Epithelial cell of esophagus (primary cell): ENCODE measurements at regions not wholly inside any gene's neighbourhood (a gene's known extent, or its start where the extent isn't known, plus 50 kb on each side); places are given as distances from the start of the nearest gene placed in this dataset.

Experiments
- DNase-seq: peaks from one replicate; pipeline ENCODE4 v3.0.0; 2010; ENCODE audit warnings: low read depth
- H3K4me3 ChIP-seq: 2 replicates; pipeline ENCODE4 v1.5.1; 2011; ENCODE audit warnings: mild to moderate bottlenecking, low read length, control low read depth
- CTCF ChIP-seq: IDR thresholded peaks from 2 replicates; pipeline ENCODE4 v1.5.1; 2011; ENCODE audit warnings: low read depth, mild to moderate bottlenecking, low read length, control low read depth, inconsistent platforms; ENCODE audit not compliant: insufficient read depth; ENCODE audit errors: missing control alignments

- TF ChIP-seq CTCF, result no peak
- no peak overlapping the region for H3K4me3 ChIP-seq
- DNase-seq, result no peak
Measured at GRCh38 chr15:66875588-66876420, 173.8 kb downstream of the SMAD6 start.

- no peak for DNase-seq
- TF ChIP-seq CTCF, result no peak
- H3K4me3 ChIP-seq, result no peak overlapping the region
Measured at GRCh38 chr15:66876421-66876730, 174.3 kb downstream of the SMAD6 start.

- no peak for TF ChIP-seq CTCF
- H3K4me3 ChIP-seq, result no peak overlapping the region
- DNase-seq, result no peak
Measured at GRCh38 chr15:66876731-66877476, 174.9 kb downstream of the SMAD6 start.

GRCh38 chr15:66877477-66878271 is 175.6 kb downstream of the SMAD6 start:
- no peak for DNase-seq
- no peak overlapping the region for H3K4me3 ChIP-seq
- TF ChIP-seq CTCF, result no peak

GRCh38 chr15:66878761-66879160 is 176.7 kb downstream of the SMAD6 start:
- TF ChIP-seq CTCF, result no peak
- no peak overlapping the region for H3K4me3 ChIP-seq
- no peak for DNase-seq

- H3K4me3 ChIP-seq, result no peak overlapping the region
- no peak for DNase-seq
- no peak for TF ChIP-seq CTCF
Measured at GRCh38 chr15:66879531-66880368, 177.7 kb downstream of the SMAD6 start.
